NCI-H1930 (cell line): ENCODE measurements at regions not wholly inside any gene's neighbourhood (a gene's known extent, or its start where the extent isn't known, plus 50 kb on each side); places are given as distances from the start of the nearest gene placed in this dataset.
"Not testable (repeated sequence)": the region's sequence is repeated elsewhere in the genome, so short reads cannot be mapped to it uniquely, and the experiment has no call there.

ENCODE experiments used
- DNase-seq, 2 experiments: peaks; one replicate each; lab custom pipeline; 2025; lab: John Stamatoyannopoulos, UW

- DNase-seq, result no peak
These were observed 597.8 kb upstream of the SLC10A2 start for GRCh38 chr13:103663996-103664395.

GRCh38 chr13:103656311-103656710 lies 590.1 kb upstream of the SLC10A2 start:
- DNase-seq, result no peak

- DNase-seq, result no peak
These were observed 574.4 kb upstream of the SLC10A2 start for GRCh38 chr13:103640606-103641005.

- DNase-seq, result no peak
These were observed 573.1 kb upstream of the SLC10A2 start for GRCh38 chr13:103639326-103639725.

GRCh38 chr13:103638706-103639105 lies 572.5 kb upstream of the SLC10A2 start:
- no peak for DNase-seq

- no peak for DNase-seq
These were observed 567.8 kb upstream of the SLC10A2 start for GRCh38 chr13:103634066-103634465.

GRCh38 chr13:103625194-103625593 lies 559.0 kb upstream of the SLC10A2 start:
- DNase-seq, result peak; percentile 34 to 39

- no peak for DNase-seq
These were observed 551.9 kb upstream of the SLC10A2 start for GRCh38 chr13:103618151-103618550.

GRCh38 chr13:103615771-103616170 lies 549.6 kb upstream of the SLC10A2 start:
- peak in 1 of 2 experiments; percentile 44 for DNase-seq

GRCh38 chr13:103614761-103615160 lies 548.5 kb upstream of the SLC10A2 start:
- no peak for DNase-seq

GRCh38 chr13:103607995-103608394 lies 541.8 kb upstream of the SLC10A2 start:
- no peak for DNase-seq

GRCh38 chr13:103605546-103606326 lies 539.5 kb upstream of the SLC10A2 start:
- no peak for DNase-seq

GRCh38 chr13:103599870-103600269 lies 533.7 kb upstream of the SLC10A2 start:
- not testable (repeated sequence) for DNase-seq

GRCh38 chr13:103598671-103599070 lies 532.5 kb upstream of the SLC10A2 start:
- DNase-seq, result no peak

- no peak for DNase-seq
These were observed 507.2 kb upstream of the SLC10A2 start for GRCh38 chr13:103573446-103573845.

- no peak for DNase-seq
These were observed 502.1 kb upstream of the SLC10A2 start for GRCh38 chr13:103568314-103568713.

GRCh38 chr13:103557878-103558277 lies 491.7 kb upstream of the SLC10A2 start:
- no peak for DNase-seq

GRCh38 chr13:103556681-103557080 lies 490.5 kb upstream of the SLC10A2 start:
- no peak for DNase-seq

- no peak for DNase-seq
These were observed 481.7 kb upstream of the SLC10A2 start for GRCh38 chr13:103547914-103548313.

GRCh38 chr13:103546271-103546670 lies 480.1 kb upstream of the SLC10A2 start:
- DNase-seq, result no peak

GRCh38 chr13:103542648-103543047 lies 476.4 kb upstream of the SLC10A2 start:
- no peak for DNase-seq

- no peak for DNase-seq
These were observed 474.2 kb upstream of the SLC10A2 start for GRCh38 chr13:103540382-103540765.

GRCh38 chr13:103539721-103540381 lies 473.6 kb upstream of the SLC10A2 start:
- DNase-seq, result no peak

- DNase-seq, result peak in 1 of 2 experiments; percentile 46
These were observed 473.0 kb upstream of the SLC10A2 start for GRCh38 chr13:103539265-103539664.
